ENCODE measurements at regions not wholly inside any gene's neighbourhood (a gene's known extent, or its start where the extent isn't known, plus 50 kb on each side); places are given as distances from the start of the nearest gene placed in this dataset.

GRCh38 chr17:17422641-17423040 is 54.2 kb upstream of the MED9 start:
- TF ChIP-seq, protein P1, sequence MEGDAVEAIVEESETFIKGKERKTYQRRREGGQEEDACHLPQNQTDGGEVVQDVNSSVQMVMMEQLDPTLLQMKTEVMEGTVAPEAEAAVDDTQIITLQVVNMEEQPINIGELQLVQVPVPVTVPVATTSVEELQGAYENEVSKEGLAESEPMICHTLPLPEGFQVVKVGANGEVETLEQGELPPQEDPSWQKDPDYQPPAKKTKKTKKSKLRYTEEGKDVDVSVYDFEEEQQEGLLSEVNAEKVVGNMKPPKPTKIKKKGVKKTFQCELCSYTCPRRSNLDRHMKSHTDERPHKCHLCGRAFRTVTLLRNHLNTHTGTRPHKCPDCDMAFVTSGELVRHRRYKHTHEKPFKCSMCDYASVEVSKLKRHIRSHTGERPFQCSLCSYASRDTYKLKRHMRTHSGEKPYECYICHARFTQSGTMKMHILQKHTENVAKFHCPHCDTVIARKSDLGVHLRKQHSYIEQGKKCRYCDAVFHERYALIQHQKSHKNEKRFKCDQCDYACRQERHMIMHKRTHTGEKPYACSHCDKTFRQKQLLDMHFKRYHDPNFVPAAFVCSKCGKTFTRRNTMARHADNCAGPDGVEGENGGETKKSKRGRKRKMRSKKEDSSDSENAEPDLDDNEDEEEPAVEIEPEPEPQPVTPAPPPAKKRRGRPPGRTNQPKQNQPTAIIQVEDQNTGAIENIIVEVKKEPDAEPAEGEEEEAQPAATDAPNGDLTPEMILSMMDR (IDR thresholded peaks at IDR 0.05) = no peak
- no peak for TF ChIP-seq POLR2A (IDR thresholded peaks at IDR 0.05)

All from lower leg skin (tissue), 3 donors.